ENCODE measurements at regions not wholly inside any gene's neighbourhood (a gene's known extent, or its start where the extent isn't known, plus 50 kb on each side); places are given as distances from the start of the nearest gene placed in this dataset.
A peak's percentile ranks its signal among the peaks of the same experiment; 100 is the strongest.

DNA sequence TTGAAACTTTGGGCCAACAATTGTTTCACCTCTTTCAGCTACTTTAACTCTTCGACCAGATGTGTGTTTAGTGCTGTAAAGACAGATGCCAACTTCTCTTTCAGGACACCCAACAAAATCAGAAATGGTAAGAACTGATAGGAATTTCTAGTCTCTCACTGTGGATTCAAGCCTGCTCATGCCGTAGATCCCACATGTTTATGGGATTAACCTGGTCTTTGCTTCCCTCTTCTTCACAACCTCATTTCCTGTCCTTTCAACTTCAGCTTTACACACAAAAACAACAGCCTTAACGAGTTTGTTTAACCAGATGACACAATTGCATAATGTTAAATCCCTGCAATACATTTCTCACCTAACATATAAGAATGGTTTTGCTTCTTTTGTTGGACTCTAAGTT lies 1031.9 kb upstream of the LRFN5 start:
- Histone ChIP-seq H3K36me3 (ENCODE audit: control insufficient read depth, insufficient read depth, low read length) (no peaks in the 10 kb centered on the region), H3K27ac (ENCODE audit: low read depth, low read length) (no peak overlapping the region), H3K4me1 (ENCODE audit: control insufficient read depth, insufficient read depth, low read length) (no peaks in the 10 kb centered on the region), H3K9me3 (ENCODE audit: control insufficient read depth, insufficient read depth, low read length) (no peaks in the 10 kb centered on the region), H3K4me3 (ENCODE audit: low read depth, low read length) (no peak overlapping the region), H3K27me3 (ENCODE audit: control insufficient read depth, insufficient read depth, low read length) (no peaks in the 10 kb centered on the region)
- 14% methylated on average over 1 of the region's 3 CpGs for WGBS (ENCODE audit: insufficient coverage)
- no peak for DNase-seq (ENCODE audit: low read depth in 4 of 6, low spot score in 6 of 6)

DNA sequence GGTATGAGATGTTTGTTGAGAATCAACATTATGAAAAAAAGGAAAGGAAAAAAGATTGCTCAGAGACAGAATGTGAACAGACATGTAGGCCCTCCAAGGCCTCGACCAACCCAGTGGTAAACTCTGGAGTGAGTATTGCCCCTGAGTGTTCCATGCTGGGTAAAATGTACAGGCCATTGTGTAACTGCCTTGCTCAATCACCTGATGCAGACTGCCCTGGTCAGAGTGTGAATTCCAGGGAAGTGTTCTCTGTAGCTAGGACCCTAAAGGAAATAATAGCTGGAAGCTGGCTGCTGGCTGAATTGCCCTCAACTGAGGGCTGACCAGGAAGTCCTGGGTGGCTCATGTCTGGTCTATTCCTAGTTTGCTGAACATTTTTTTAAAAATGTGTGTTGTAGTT lies 1081.4 kb upstream of the LRFN5 start:
- Histone ChIP-seq H3K9me3 (ENCODE audit: control insufficient read depth, insufficient read depth, low read length) (no peaks in the 10 kb centered on the region), H3K27me3 (ENCODE audit: control insufficient read depth, insufficient read depth, low read length) (no peaks in the 10 kb centered on the region), H3K4me1 (ENCODE audit: control insufficient read depth, insufficient read depth, low read length) (no peaks in the 10 kb centered on the region), H3K27ac (ENCODE audit: low read depth, low read length) (no peak overlapping the region), H3K4me3 (ENCODE audit: low read depth, low read length) (no peak overlapping the region), H3K36me3 (ENCODE audit: control insufficient read depth, insufficient read depth, low read length) (no peaks in the 10 kb centered on the region)
- DNase-seq (ENCODE audit: low read depth in 4 of 6, low spot score in 6 of 6): no peak
- 77% methylated on average over 1 of the region's 1 CpG for WGBS (ENCODE audit: insufficient coverage)

DNA sequence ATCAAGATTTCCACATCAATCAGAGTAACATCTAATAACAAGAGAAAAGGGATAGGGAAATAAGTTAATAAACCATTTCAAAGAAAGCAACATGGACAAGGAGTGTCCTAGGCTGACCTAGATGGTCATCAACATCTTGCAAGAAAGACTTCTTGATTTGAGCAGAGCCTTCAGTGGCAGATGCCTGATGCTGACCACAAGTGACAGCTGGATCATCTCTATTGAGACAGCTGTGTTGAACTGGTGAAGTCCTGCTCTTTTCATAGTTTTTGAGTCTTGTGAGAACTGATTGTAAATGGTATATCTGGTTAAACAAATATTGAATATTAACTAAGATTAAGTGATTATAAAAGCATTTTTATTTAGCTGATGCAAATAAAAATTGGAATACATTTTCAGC lies 1083.6 kb upstream of the LRFN5 start:
- Histone ChIP-seq H3K4me1 (ENCODE audit: control insufficient read depth, insufficient read depth, low read length) (no peaks in the 10 kb centered on the region), H3K9me3 (ENCODE audit: control insufficient read depth, insufficient read depth, low read length) (no peaks in the 10 kb centered on the region), H3K4me3 (ENCODE audit: low read depth, low read length) (no peak overlapping the region), H3K27ac (ENCODE audit: low read depth, low read length) (no peak overlapping the region), H3K27me3 (ENCODE audit: control insufficient read depth, insufficient read depth, low read length) (no peaks in the 10 kb centered on the region), H3K36me3 (ENCODE audit: control insufficient read depth, insufficient read depth, low read length) (no peaks in the 10 kb centered on the region)
- DNase-seq (ENCODE audit: low read depth in 4 of 6, low spot score in 6 of 6): no peak

DNA sequence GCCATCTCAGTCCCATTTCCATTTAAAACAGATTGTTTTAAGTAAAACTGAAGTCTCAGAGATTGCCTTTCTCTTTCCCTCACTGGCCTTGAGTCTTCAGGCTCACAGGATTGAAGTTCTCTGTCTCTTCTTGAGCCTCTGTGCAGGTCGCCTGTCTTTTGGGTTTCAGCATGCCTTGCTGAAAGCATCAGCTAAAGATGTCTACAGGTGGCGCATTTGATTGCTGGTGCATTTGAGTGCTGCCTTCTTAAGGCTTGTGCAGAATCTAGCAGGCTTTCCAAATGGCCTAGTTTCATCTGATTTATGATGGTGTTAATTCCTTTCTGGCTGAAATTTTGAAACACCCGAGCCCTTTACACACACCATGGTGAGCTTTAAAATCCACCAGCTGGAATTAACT lies 1062.2 kb upstream of the FBXO33 start:
- Histone ChIP-seq H3K9me3 (ENCODE audit: control insufficient read depth, insufficient read depth, low read length) (no peaks in the 10 kb centered on the region), H3K27me3 (ENCODE audit: control insufficient read depth, insufficient read depth, low read length) (no peaks in the 10 kb centered on the region), H3K27ac (ENCODE audit: low read depth, low read length) (no peak overlapping the region), H3K4me1 (ENCODE audit: control insufficient read depth, insufficient read depth, low read length) (no peaks in the 10 kb centered on the region), H3K4me3 (ENCODE audit: low read depth, low read length) (no peak overlapping the region), H3K36me3 (ENCODE audit: control insufficient read depth, insufficient read depth, low read length) (no peaks in the 10 kb centered on the region)
- 67% methylated on average over 3 of the region's 3 CpGs for WGBS (ENCODE audit: insufficient coverage)
- DNase-seq (ENCODE audit: low read depth in 4 of 6, low spot score in 6 of 6): peak in 1 of 6 donors; percentile 2

DNA sequence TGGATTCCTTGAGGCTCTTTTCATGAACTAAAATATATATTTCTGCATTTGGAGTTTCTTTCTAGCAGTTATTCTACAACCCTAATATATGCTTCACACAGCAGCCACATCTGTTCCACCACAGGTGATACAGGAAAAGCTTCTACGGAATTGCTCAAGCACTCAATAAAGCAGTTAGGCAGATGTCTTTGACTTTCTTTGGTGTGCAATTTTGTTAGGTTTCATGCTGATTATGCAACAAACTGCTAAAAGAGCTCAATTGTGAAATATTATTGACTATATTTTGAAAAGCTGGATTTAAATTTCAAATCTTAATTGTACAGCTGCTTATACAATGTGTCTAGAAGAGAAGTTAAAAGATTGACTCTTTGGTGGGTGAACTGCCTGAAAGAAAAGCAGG lies 1055.6 kb upstream of the FBXO33 start:
- peak in 1 of 6 donors; percentile 82 for DNase-seq (ENCODE audit: low read depth in 4 of 6, low spot score in 6 of 6)
- H3K27me3 ChIP-seq (ENCODE audit: control insufficient read depth, insufficient read depth, low read length): no peaks in the 10 kb centered on the region
- H3K9me3 ChIP-seq (ENCODE audit: control insufficient read depth, insufficient read depth, low read length): no peaks in the 10 kb centered on the region
- H3K36me3 ChIP-seq (ENCODE audit: control insufficient read depth, insufficient read depth, low read length): no peaks in the 10 kb centered on the region
- WGBS (ENCODE audit: insufficient coverage): 67% methylated on average over 1 of the region's 1 CpG
- H3K4me3 ChIP-seq (ENCODE audit: low read depth, low read length): no peak overlapping the region
- no peak overlapping the region for H3K27ac ChIP-seq (ENCODE audit: low read depth, low read length)
- no peaks in the 10 kb centered on the region for H3K4me1 ChIP-seq (ENCODE audit: control insufficient read depth, insufficient read depth, low read length)

DNA sequence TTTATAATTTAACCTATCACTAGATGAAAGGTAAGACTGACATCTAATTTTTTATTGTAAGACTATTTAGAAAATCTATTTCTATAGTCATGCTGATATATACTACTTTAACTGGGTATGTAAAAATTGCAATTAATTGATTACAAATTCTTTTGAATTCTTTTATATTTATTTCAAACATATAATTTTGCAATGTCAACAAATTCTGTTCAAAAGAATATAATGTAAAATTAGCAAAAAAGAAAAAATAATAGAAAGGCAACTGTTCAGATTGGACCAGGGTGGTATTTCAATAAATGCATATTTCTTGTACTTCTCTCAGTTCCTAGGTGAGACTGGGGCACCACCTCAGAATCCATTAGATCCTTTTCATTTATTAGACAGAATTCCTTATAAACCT lies 1053.5 kb upstream of the FBXO33 start:
- H3K36me3 ChIP-seq (ENCODE audit: control insufficient read depth, insufficient read depth, low read length): no peaks in the 10 kb centered on the region
- no peak overlapping the region for H3K4me3 ChIP-seq (ENCODE audit: low read depth, low read length)

DNA sequence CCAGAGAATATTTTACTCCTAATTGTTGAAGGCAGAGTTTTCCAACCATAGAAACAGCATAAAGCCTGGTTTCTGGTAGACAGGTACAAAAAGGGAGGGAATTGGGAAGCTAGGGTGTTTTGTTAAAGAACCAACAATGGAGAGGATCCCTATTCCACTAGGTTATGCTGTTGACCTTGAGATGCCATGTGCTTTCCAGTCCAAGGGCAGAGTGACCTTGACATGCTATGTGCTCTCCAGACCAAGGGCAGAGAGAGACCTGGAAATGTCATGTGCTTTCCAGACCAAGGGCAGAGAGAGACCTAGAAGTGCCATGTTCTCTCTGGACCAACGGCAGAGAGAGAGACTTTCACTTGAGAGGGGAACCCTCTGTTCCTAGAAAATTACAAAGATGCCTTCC lies 1043.8 kb upstream of the FBXO33 start:
- H3K27me3 ChIP-seq (ENCODE audit: control insufficient read depth, insufficient read depth, low read length): no peaks in the 10 kb centered on the region
- H3K36me3 ChIP-seq (ENCODE audit: control insufficient read depth, insufficient read depth, low read length): no peaks in the 10 kb centered on the region
- peaks cover 15% of the 10 kb centered on the region for H3K9me3 ChIP-seq (ENCODE audit: control insufficient read depth, insufficient read depth, low read length)
- H3K4me1 ChIP-seq (ENCODE audit: control insufficient read depth, insufficient read depth, low read length): no peaks in the 10 kb centered on the region
- no peak for DNase-seq (ENCODE audit: low read depth in 4 of 6, low spot score in 6 of 6)
- H3K27ac ChIP-seq (ENCODE audit: low read depth, low read length): no peak overlapping the region
- H3K4me3 ChIP-seq (ENCODE audit: low read depth, low read length): no peak overlapping the region
- WGBS (ENCODE audit: insufficient coverage): 88% methylated on average over 1 of the region's 1 CpG

More for the DNA sequence above, 1053.5 kb upstream of the FBXO33 start:
- H3K27me3 ChIP-seq (ENCODE audit: control insufficient read depth, insufficient read depth, low read length): no peaks in the 10 kb centered on the region
- no peak for DNase-seq (ENCODE audit: low read depth in 4 of 6, low spot score in 6 of 6)
- no peak overlapping the region for H3K27ac ChIP-seq (ENCODE audit: low read depth, low read length)
- no peaks in the 10 kb centered on the region for H3K9me3 ChIP-seq (ENCODE audit: control insufficient read depth, insufficient read depth, low read length)
- no peaks in the 10 kb centered on the region for H3K4me1 ChIP-seq (ENCODE audit: control insufficient read depth, insufficient read depth, low read length)

DNA sequence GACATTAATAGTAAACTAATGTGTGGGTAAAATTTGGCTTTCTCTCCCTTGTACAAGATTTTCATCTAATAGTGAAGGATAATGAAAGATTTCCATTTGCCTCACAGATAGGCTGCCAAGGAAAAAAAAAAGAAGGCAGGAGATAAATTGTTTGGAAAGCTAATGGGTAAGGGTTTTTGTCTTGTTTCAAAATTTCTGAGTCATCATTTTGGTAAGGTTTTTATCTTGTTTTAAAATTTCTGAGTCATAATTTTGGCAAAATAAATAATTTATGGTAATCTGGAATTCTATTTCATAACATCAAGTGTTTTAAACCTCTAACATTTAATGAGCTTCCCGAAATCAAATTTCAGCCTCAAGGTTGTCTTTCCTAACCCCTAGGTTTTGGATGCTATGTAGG lies 1035.7 kb upstream of the FBXO33 start:
- no CpG with 5 or more reads among the region's 1 CpG for WGBS (ENCODE audit: insufficient coverage)
- no peaks in the 10 kb centered on the region for H3K27me3 ChIP-seq (ENCODE audit: control insufficient read depth, insufficient read depth, low read length)
- H3K27ac ChIP-seq (ENCODE audit: low read depth, low read length): no peak overlapping the region
- H3K9me3 ChIP-seq (ENCODE audit: control insufficient read depth, insufficient read depth, low read length): peaks cover 5% of the 10 kb centered on the region
- H3K4me1 ChIP-seq (ENCODE audit: control insufficient read depth, insufficient read depth, low read length): no peaks in the 10 kb centered on the region
- no peak overlapping the region for H3K4me3 ChIP-seq (ENCODE audit: low read depth, low read length)
- DNase-seq (ENCODE audit: low read depth in 4 of 6, low spot score in 6 of 6): no peak
- H3K36me3 ChIP-seq (ENCODE audit: control insufficient read depth, insufficient read depth, low read length): no peaks in the 10 kb centered on the region

DNA sequence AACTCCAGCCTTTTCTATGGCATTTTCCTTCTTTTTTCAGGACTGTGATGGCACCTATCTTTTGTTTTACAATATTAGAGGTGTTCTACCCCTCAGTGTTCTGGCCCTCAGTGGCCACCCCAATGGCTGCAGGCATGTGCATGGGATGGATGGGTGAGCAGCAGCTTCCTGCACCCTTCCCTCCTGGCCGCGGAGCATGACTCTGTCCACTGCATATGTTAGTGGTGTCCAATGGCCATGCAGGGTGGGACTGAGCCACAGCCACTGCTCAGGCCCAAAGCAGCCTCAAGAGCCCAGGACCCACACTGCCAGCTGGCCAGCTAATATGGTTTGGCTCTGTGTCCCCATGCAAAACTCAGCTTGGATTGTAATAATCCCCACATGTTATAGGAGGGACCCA lies 1032.3 kb upstream of the FBXO33 start:
- Histone ChIP-seq H3K27me3 (ENCODE audit: control insufficient read depth, insufficient read depth, low read length) (no peaks in the 10 kb centered on the region), H3K36me3 (ENCODE audit: control insufficient read depth, insufficient read depth, low read length) (no peaks in the 10 kb centered on the region), H3K9me3 (ENCODE audit: control insufficient read depth, insufficient read depth, low read length) (peaks cover 2% of the 10 kb centered on the region), H3K4me3 (ENCODE audit: low read depth, low read length) (no peak overlapping the region), H3K27ac (ENCODE audit: low read depth, low read length) (no peak overlapping the region), H3K4me1 (ENCODE audit: control insufficient read depth, insufficient read depth, low read length) (no peaks in the 10 kb centered on the region)
- no peak for DNase-seq (ENCODE audit: low read depth in 4 of 6, low spot score in 6 of 6)
- WGBS (ENCODE audit: insufficient coverage): 94% methylated on average over 2 of the region's 2 CpGs

DNA sequence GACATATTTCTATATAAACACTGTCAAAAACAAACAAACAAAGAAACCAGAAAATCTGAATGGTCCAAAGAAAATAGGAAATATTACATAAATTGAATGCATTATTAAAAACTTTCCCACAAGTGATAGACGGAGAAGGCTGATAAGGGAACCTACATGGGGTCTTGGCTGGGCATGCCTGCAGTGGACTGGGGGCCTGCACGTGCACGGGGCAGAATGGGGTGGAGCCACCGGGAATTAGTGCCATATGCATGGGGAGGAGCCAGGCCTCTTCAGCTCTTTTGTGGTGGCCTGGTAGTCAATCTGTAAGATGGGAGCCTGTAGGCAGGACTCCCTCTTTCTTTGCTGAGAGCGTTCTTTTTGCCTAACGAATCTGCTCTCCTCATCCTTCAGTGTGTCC lies 1031.7 kb upstream of the FBXO33 start:
- Histone ChIP-seq H3K27ac (ENCODE audit: low read depth, low read length) (no peak overlapping the region), H3K27me3 (ENCODE audit: control insufficient read depth, insufficient read depth, low read length) (no peaks in the 10 kb centered on the region), H3K9me3 (ENCODE audit: control insufficient read depth, insufficient read depth, low read length) (peaks cover 2% of the 10 kb centered on the region), H3K4me1 (ENCODE audit: control insufficient read depth, insufficient read depth, low read length) (no peaks in the 10 kb centered on the region), H3K36me3 (ENCODE audit: control insufficient read depth, insufficient read depth, low read length) (no peaks in the 10 kb centered on the region), H3K4me3 (ENCODE audit: low read depth, low read length) (no peak overlapping the region)
- 87% methylated on average over 6 of the region's 6 CpGs for WGBS (ENCODE audit: insufficient coverage)
- DNase-seq (ENCODE audit: low read depth in 4 of 6, low spot score in 6 of 6): no peak

DNA sequence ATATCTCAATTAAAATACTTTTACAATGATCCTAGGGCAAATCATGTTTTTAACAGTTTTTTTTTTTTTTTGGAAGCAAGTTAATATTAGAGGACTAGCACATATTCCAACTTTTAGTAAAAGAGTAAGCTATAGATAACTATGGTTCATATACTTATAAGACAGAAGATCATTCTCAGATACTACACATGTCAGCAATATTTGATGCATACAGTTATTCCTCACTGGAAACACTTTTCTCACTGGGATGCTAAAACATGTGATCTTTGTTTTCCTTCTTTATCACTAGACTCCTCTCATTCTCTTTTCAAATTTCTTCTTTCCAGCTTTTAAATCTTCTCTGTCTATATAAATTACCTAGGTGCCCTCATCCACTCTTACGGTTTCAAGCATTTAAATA lies 1020.4 kb upstream of the FBXO33 start:
- H3K27ac ChIP-seq (ENCODE audit: low read depth, low read length): no peak overlapping the region
- no peaks in the 10 kb centered on the region for H3K27me3 ChIP-seq (ENCODE audit: control insufficient read depth, insufficient read depth, low read length)
- WGBS (ENCODE audit: insufficient coverage): no CpG with 5 or more reads among the region's 1 CpG

More for the DNA sequence above, 1020.4 kb upstream of the FBXO33 start:
- Histone ChIP-seq H3K4me3 (ENCODE audit: low read depth, low read length) (no peak overlapping the region), H3K9me3 (ENCODE audit: control insufficient read depth, insufficient read depth, low read length) (peaks cover 2% of the 10 kb centered on the region), H3K36me3 (ENCODE audit: control insufficient read depth, insufficient read depth, low read length) (no peaks in the 10 kb centered on the region), H3K4me1 (ENCODE audit: control insufficient read depth, insufficient read depth, low read length) (no peaks in the 10 kb centered on the region)
- no peak for DNase-seq (ENCODE audit: low read depth in 4 of 6, low spot score in 6 of 6)
